Esophagus squamous epithelium (tissue), 5 donors: ENCODE measurements at regions not wholly inside any gene's neighbourhood (a gene's known extent, or its start where the extent isn't known, plus 50 kb on each side); places are given as distances from the start of the nearest gene placed in this dataset.

Experiments
- DNase-seq: peaks from one replicate; lab custom pipeline; 2025; lab: John Stamatoyannopoulos, UW
- H3K27ac ChIP-seq, 4 donors: fragments of 200-600 bp; sonication (generic); one replicate each; pipeline ENCODE4 v1.5.1; 2016 to 2019; ENCODE audit warnings: mild to moderate bottlenecking in 1 of 4
- H3K27me3 ChIP-seq, 4 donors: fragments of 200-600 bp; sonication (generic); 1 replicate in 3 of 4; 2 replicates in 1 of 4; pipeline versions ENCODE4 v1.5.1 to v1.6.0; 2017 to 2021; ENCODE audit warnings: antibody characterized with exemption in 1 of 4
- H3K36me3 ChIP-seq, 3 donors: fragments of 200-600 bp; sonication (generic); one replicate each; pipeline ENCODE4 v1.5.1; 2016 to 2019
- H3K4me1 ChIP-seq, 3 donors: fragments of 200-600 bp; sonication (generic); one replicate each; pipeline ENCODE4 v1.5.1; 2017 to 2019
- H3K4me3 ChIP-seq, 4 donors: fragments of 200-600 bp; sonication (generic); 1 replicate in 3 of 4; 2 replicates in 1 of 4; pipeline ENCODE4 v1.5.1; 2016 to 2019; ENCODE audit warnings: mild to moderate bottlenecking in 2 of 4, moderate library complexity in 1 of 4
- H3K9me3 ChIP-seq, 3 donors: fragments of 200-600 bp; sonication (generic); one replicate each; pipeline ENCODE4 v1.5.1; 2016 to 2019
- POLR2A ChIP-seq, 4 donors: fragments of 450-650 bp; IDR thresholded peaks; one replicate each; pipeline ENCODE4 v1.6.1; 2017; ENCODE audit warnings: antibody characterized with exemption in 4 of 4, mild to moderate bottlenecking in 4 of 4, moderate library complexity in 3 of 4
- WGBS, 2 donors: methylation state at CpG; one replicate each; pipeline ENCODE4 v1.1.5; 2018; 5-methylcytosine and 5-hydroxymethylcytosine counted together
- intact Hi-C: fragments of 100-400 bp; cut with DNase I; formaldehyde crosslinking; loops from one replicate; pipeline ENCODE4 v1.15.0; 2022
- TF ChIP-seq, protein P1 (sequence below), 6 experiments: fragments of 450-650 bp in 4 of 6; fragments of 200-600 bp in 2 of 6; sonication (generic) in 2 of 6; IDR thresholded peaks; one replicate each; pipeline ENCODE4 v1.5.1; 2016 to 2019; ENCODE audit warnings: antibody characterized with exemption in 6 of 6, mild to moderate bottlenecking in 4 of 6, moderate library complexity in 4 of 6
- donor health status: DM: yes; HTN: yes; CAD: no.

DNA sequence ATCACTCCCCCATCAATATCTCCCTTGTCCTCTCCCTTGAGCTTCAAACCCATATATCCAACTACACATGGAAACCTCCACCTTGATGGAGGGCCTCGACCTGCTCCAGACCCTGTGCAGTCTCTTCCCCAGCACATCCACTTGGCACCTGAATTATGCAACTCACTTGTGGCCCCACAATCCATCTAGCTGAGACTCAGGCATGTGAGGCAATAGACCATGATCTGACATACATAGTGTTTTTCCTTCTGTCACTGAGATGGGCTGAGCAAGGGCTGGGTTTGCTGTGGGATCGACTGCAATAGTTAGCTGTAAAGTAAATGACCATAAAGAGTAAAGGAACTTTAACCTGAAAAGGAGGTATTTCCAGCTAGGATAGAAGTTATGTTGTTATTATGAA lies 172.9 kb upstream of the RAD23B start:
- TF ChIP-seq POLR2A (IDR thresholded peaks at IDR 0.05), result no peak
- TF ChIP-seq, protein P1, sequence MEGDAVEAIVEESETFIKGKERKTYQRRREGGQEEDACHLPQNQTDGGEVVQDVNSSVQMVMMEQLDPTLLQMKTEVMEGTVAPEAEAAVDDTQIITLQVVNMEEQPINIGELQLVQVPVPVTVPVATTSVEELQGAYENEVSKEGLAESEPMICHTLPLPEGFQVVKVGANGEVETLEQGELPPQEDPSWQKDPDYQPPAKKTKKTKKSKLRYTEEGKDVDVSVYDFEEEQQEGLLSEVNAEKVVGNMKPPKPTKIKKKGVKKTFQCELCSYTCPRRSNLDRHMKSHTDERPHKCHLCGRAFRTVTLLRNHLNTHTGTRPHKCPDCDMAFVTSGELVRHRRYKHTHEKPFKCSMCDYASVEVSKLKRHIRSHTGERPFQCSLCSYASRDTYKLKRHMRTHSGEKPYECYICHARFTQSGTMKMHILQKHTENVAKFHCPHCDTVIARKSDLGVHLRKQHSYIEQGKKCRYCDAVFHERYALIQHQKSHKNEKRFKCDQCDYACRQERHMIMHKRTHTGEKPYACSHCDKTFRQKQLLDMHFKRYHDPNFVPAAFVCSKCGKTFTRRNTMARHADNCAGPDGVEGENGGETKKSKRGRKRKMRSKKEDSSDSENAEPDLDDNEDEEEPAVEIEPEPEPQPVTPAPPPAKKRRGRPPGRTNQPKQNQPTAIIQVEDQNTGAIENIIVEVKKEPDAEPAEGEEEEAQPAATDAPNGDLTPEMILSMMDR (IDR thresholded peaks at IDR 0.05), result no peak
- whole genome bisulfite sequencing, 2 donors, result 71 to 87% methylated on average over 2 of the region's 2 CpGs
- DNase-seq, result no peak
- Histone ChIP-seq H3K36me3 (no peaks in the 10 kb centered on the region), H3K4me3 (no peak overlapping the region), H3K27me3 (no peaks in the 10 kb centered on the region), H3K9me3 (no peaks in the 10 kb centered on the region), H3K4me1 (no peaks in the 10 kb centered on the region), H3K27ac (no peak overlapping the region)
- intact Hi-C loops, result no loop called here

DNA sequence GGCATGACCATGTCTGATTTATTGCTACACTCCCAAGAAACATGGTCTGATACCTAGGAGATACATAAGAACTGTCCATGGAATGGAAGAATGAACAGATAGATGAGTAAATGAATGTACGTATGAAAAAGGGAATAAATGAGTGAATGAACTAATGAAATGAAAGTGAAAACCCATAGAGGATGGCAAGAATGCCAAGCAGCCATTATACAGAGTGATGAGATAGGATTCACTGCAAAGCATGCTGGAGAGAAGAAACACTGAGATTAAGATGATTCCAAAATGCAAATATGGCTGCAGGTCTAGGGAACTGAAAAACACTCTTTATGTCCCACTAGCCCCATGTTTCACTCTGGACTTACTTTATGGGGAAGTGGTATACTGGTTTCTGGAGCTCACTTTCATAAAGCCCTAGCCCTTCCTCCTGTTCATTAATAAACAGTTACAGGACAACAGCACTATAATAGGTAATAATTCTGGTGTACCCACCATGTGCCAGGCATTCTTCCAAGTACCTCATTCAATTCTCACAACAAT lies 170.3 kb upstream of the RAD23B start:
- no peaks in the 10 kb centered on the region for H3K4me1 ChIP-seq
- 0 to 89% methylated on average over 1 of the region's 1 CpG for WGBS, 2 donors
- TF ChIP-seq POLR2A (IDR thresholded peaks at IDR 0.05), result no peak
- TF ChIP-seq, protein P1 (IDR thresholded peaks at IDR 0.05), result no peak
- no peak for DNase-seq
- H3K36me3 ChIP-seq, result no peaks in the 10 kb centered on the region
- no peak overlapping the region for H3K27ac ChIP-seq
- no peak overlapping the region for H3K4me3 ChIP-seq
- no peaks in the 10 kb centered on the region for H3K27me3 ChIP-seq
- intact Hi-C loops, result no loop called here
- no peaks in the 10 kb centered on the region for H3K9me3 ChIP-seq

DNA sequence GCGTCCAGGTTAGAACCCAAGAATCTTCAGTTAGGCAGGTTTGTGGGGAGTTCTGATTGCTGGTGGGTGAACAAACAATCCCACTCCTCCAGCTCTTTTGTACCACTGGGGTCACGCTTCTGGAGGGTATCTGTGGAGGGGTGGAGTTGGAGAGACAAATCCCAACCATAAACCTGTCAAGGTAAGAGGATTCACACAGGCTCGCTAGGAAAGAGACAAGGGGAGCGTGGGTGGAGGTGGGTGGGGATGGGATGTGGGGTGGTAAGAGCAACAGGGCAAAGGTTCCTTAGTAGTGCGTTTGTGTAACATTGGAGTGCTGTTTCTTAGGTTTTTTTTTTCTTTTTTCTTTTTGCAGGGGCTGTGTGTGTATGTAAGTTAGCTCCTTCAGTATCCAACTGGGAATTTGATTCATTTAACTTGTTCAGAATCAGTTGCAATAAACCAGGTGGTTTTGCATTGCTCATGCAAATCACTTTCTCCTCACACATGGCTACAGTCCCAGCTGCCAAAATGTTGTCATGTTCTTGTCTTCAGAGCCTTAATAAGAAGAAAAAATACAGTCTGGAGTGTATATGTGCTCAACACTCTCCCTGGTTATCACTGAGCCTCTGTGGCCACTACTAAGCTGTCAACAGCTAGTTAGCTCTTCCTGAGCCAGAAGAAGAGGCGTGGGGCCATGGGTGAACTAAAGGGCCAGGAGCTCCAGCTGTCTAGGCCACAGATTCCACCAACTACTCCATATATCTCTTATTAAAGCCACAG lies 164.0 kb upstream of the RAD23B start:
- intact Hi-C loops, result no loop called here
- no peak for DNase-seq
- H3K27me3 ChIP-seq, result peaks cover 0 to 8% (median 0%) of the 10 kb centered on the region in 4 donors
- H3K36me3 ChIP-seq, result no peaks in the 10 kb centered on the region
- 65 to 83% methylated on average over 6 of the region's 6 CpGs for WGBS, 2 donors
- no peak overlapping the region for H3K4me3 ChIP-seq
- H3K4me1 ChIP-seq, result no peaks in the 10 kb centered on the region
- H3K27ac ChIP-seq, result no peak overlapping the region
- TF ChIP-seq, protein P1 (IDR thresholded peaks at IDR 0.05), result no peak
- no peak for TF ChIP-seq POLR2A (IDR thresholded peaks at IDR 0.05)
- no peaks in the 10 kb centered on the region for H3K9me3 ChIP-seq

GRCh38 chr9:107119735-107120134 lies 163.3 kb upstream of the RAD23B start:
- TF ChIP-seq, protein P1 (IDR thresholded peaks at IDR 0.05), result no peak
- no peak for TF ChIP-seq POLR2A (IDR thresholded peaks at IDR 0.05)

GRCh38 chr9:107123389-107123788 lies 159.7 kb upstream of the RAD23B start:
- Histone ChIP-seq H3K9me3 (no peaks in the 10 kb centered on the region), H3K36me3 (no peaks in the 10 kb centered on the region), H3K4me3 (no peak overlapping the region), H3K27me3 (peaks cover 0 to 23% (median 0%) of the 10 kb centered on the region in 4 donors), H3K4me1 (no peaks in the 10 kb centered on the region), H3K27ac (no peak overlapping the region)
- intact Hi-C loops, result no loop called here
- DNase-seq, result no peak
- no peak for TF ChIP-seq POLR2A (IDR thresholded peaks at IDR 0.05)
- TF ChIP-seq, protein P1 (IDR thresholded peaks at IDR 0.05), result no peak

More at GRCh38 chr9:107119735-107120134, 163.3 kb upstream of the RAD23B start:
- no peak for DNase-seq
- 83 to 92% methylated on average over 6 to 7 of the region's 7 CpGs for WGBS, 2 donors
- Histone ChIP-seq H3K4me1 (no peaks in the 10 kb centered on the region), H3K9me3 (no peaks in the 10 kb centered on the region), H3K27me3 (peaks cover 0 to 8% (median 0%) of the 10 kb centered on the region in 4 donors), H3K36me3 (no peaks in the 10 kb centered on the region), H3K27ac (no peak overlapping the region), H3K4me3 (no peak overlapping the region)
- intact Hi-C loops, result no loop called here
